D341Med (cell line): ENCODE measurements at regions not wholly inside any gene's neighbourhood (a gene's known extent, or its start where the extent isn't known, plus 50 kb on each side); places are given as distances from the start of the nearest gene placed in this dataset.
"Not testable (repeated sequence)": the region's sequence is repeated elsewhere in the genome, so short reads cannot be mapped to it uniquely, and the experiment has no call there.

Experiments
- DNase-seq: peaks from one replicate; pipeline ENCODE4 v3.0.0; 2012; ENCODE audit warnings: low spot score

- peak; percentile 60 for DNase-seq
These were observed 153.9 kb upstream of the ZC3H12C start for GRCh38 chr11:109939166-109939810.

- DNase-seq, result no peak
These were observed 152.4 kb upstream of the ZC3H12C start for GRCh38 chr11:109940816-109941215.

- no peak for DNase-seq
These were observed 147.4 kb upstream of the ZC3H12C start for GRCh38 chr11:109945626-109946321.

GRCh38 chr11:109946322-109946846 is 146.8 kb upstream of the ZC3H12C start:
- DNase-seq, result peak; percentile 77

GRCh38 chr11:109954534-109954933 is 138.7 kb upstream of the ZC3H12C start:
- no peak for DNase-seq

GRCh38 chr11:109956124-109956793 is 136.9 kb upstream of the ZC3H12C start:
- no peak for DNase-seq

- DNase-seq, result no peak
These were observed 136.2 kb upstream of the ZC3H12C start for GRCh38 chr11:109957000-109957399.

GRCh38 chr11:109957601-109958000 is 135.6 kb upstream of the ZC3H12C start:
- no peak for DNase-seq

GRCh38 chr11:109958131-109958820 is 134.9 kb upstream of the ZC3H12C start:
- DNase-seq, result no peak

- no peak for DNase-seq
These were observed 134.4 kb upstream of the ZC3H12C start for GRCh38 chr11:109958821-109959166.

- DNase-seq, result no peak
These were observed 132.4 kb upstream of the ZC3H12C start for GRCh38 chr11:109960831-109961230.

GRCh38 chr11:109961261-109961660 is 131.9 kb upstream of the ZC3H12C start:
- no peak for DNase-seq

GRCh38 chr11:109963101-109963500 is 130.1 kb upstream of the ZC3H12C start:
- DNase-seq, result no peak

GRCh38 chr11:109964487-109964886 is 128.7 kb upstream of the ZC3H12C start:
- DNase-seq, result no peak

- DNase-seq, result not testable (repeated sequence)
These were observed 127.7 kb upstream of the ZC3H12C start for GRCh38 chr11:109965445-109965844.

GRCh38 chr11:109965926-109966325 is 127.3 kb upstream of the ZC3H12C start:
- DNase-seq, result not testable (repeated sequence)

- DNase-seq, result not testable (repeated sequence)
These were observed 126.1 kb upstream of the ZC3H12C start for GRCh38 chr11:109967136-109967535.

- no peak for DNase-seq
These were observed 124.9 kb upstream of the ZC3H12C start for GRCh38 chr11:109968299-109968698.

GRCh38 chr11:109968781-109969180 is 124.4 kb upstream of the ZC3H12C start:
- no peak for DNase-seq

GRCh38 chr11:109970516-109971183 is 122.5 kb upstream of the ZC3H12C start:
- no peak for DNase-seq

GRCh38 chr11:109971184-109971523 is 122.0 kb upstream of the ZC3H12C start:
- no peak for DNase-seq

GRCh38 chr11:109972181-109972715 is 120.9 kb upstream of the ZC3H12C start:
- no peak for DNase-seq
